ENCODE measurements at regions not wholly inside any gene's neighbourhood (a gene's known extent, or its start where the extent isn't known, plus 50 kb on each side); places are given as distances from the start of the nearest gene placed in this dataset.

DNA sequence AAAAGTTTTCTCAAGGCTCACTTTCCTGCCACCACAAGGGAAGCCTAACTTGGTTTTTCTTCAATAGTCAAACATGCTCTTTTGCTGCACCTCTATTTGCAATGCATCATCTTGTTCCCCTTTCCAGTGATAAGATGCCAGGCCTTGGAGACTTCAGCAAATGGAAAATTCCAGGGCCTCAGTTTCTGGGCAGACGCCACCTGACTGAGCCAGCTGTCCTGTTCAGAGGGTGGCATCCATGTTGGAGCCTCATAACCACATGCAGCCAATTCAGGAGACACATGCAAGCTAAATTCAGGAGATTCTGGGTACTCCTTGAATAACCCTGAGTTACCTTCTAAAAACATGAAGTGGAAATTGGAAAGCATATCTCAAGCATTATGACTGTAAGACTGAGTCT is 51.8 kb upstream of the ADRA1D start:
- TF ChIP-seq TAF1 (IDR thresholded peaks at IDR 0.05; ENCODE audit: low read depth, low read length), result no peak
- no peak for TF ChIP-seq POLR2AphosphoS5 (IDR thresholded peaks at IDR 0.05; ENCODE audit: low read depth, low read length)
- no peak for TF ChIP-seq SPI1 (IDR thresholded peaks at IDR 0.05; ENCODE audit: low read depth, low read length)
- DNase-seq (ENCODE audit: insufficient read length, low spot score) (no peak), FAIRE-seq (no peak)

DNA sequence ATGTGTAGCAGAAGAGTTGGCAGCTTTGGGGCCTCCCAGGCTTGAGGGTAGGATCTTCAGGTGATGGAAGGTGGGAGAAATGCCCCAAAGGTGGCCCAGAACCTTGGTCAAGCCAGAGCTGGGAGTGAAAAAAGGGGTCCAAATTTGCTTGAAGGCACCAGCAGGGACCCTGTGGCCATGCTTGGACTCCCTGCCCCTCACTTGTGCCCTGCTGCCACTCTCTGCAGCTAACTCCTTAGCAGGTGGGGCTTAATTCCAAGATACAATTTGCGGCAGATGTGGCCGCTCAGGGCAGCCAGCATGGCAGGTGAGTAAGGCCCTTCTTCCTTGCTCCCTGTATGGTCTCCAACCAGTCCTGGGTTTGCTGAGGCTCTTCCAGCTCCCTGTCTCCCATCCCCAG is 51.3 kb upstream of the ADRA1D start:
- DNase-seq (ENCODE audit: insufficient read length, low spot score), result no peak
- no peak for FAIRE-seq
- TF ChIP-seq POLR2AphosphoS5 (IDR thresholded peaks at IDR 0.05; ENCODE audit: low read depth, low read length) (no peak), TAF1 (IDR thresholded peaks at IDR 0.05; ENCODE audit: low read depth, low read length) (no peak), POU2F2 (IDR thresholded peaks at IDR 0.05; ENCODE audit: low read depth, low read length) (no peak), POLR2A (IDR thresholded peaks at IDR 0.05; ENCODE audit: low read depth, low read length) (no peak), PAX5 (IDR thresholded peaks at IDR 0.05; ENCODE audit: insufficient read depth, low read length, severe bottlenecking) (no peak), SPI1 (IDR thresholded peaks at IDR 0.05; ENCODE audit: low read depth, low read length) (no peak)

DNA sequence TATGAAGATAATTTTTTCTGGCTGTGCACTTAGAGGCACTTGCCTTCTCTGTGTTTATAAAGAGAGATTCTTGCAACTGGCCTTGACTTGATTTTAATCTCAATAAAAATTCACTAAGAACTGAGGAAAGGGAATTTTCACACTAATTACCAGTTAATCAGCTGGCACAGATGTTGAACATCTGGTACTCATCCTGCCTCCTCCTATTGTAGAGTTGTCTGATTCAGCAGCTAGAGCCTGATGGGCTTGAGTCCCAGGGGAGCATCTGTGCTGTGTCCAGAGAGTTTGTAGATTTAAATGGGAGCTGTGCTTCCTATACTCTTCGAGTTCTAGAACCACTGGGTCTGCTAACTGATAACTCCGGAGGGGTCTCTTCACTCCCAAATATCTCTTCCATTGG is 50.7 kb upstream of the ADRA1D start:
- no peak for FAIRE-seq
- no peak for TF ChIP-seq POLR2AphosphoS5 (IDR thresholded peaks at IDR 0.05; ENCODE audit: low read depth, low read length)
- no peak for TF ChIP-seq POU2F2 (IDR thresholded peaks at IDR 0.05; ENCODE audit: low read depth, low read length)
- TF ChIP-seq SPI1 (IDR thresholded peaks at IDR 0.05; ENCODE audit: low read depth, low read length), result no peak
- DNase-seq (ENCODE audit: insufficient read length, low spot score), result no peak

DNA sequence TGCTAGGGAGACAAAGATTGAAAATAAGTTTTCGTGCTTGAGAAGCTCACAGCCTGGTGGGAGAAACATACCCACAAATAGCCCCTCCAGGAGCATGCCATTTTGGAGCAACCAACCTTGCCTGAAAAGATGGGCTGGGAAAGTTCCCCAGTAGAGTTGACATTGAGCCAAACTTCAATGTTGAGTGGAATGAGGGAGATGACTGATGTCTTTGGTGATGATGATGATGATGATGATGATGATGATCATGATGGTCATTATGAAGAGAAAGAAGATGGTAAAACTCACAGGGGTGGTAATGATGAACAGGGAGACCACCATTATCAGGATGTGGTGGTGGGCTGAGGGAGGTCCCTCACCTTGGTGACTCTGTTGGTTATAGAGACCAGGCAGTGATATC is 50.1 kb upstream of the ADRA1D start:
- FAIRE-seq (no peak), DNase-seq (ENCODE audit: insufficient read length, low spot score) (no peak)
- TF ChIP-seq TAF1 (IDR thresholded peaks at IDR 0.05; ENCODE audit: low read depth, low read length) (no peak), PAX5 (IDR thresholded peaks at IDR 0.05; ENCODE audit: insufficient read depth, low read length, severe bottlenecking) (no peak), POLR2AphosphoS5 (IDR thresholded peaks at IDR 0.05; ENCODE audit: low read depth, low read length) (no peak), POLR2A (IDR thresholded peaks at IDR 0.05; ENCODE audit: low read depth, low read length) (no peak), POU2F2 (IDR thresholded peaks at IDR 0.05; ENCODE audit: low read depth, low read length) (no peak), SPI1 (IDR thresholded peaks at IDR 0.05; ENCODE audit: low read depth, low read length) (no peak)
